Panc1 (cell line): ENCODE measurements at regions not wholly inside any gene's neighbourhood (a gene's known extent, or its start where the extent isn't known, plus 50 kb on each side); places are given as distances from the start of the nearest gene placed in this dataset.

ENCODE experiments used
- ATAC-seq: fragments of 200-7000 bp; cut with Tn5 transposase; 2 replicates; pipeline ENCODE4 v1.9.1; 2020; ENCODE audit warnings: mild to moderate bottlenecking, moderate library complexity
- BruUV-seq: library from RNA; stranded (reverse); fragments of 400-500 nt; replicated peaks from 2 replicates; lab custom pipeline; 2021; lab: Mats Ljungman, UMichigan
- CTCF ChIA-PET: fragments of 300-600 bp; sonication (Branson Sonifier 250); formaldehyde crosslinking; loops from one replicate; lab custom pipeline; 2022; ENCODE audit warnings: antibody characterized with exemption; lab: Charles Lee
- POLR2A ChIA-PET: fragments of 300-600 bp; sonication (Branson Sonifier 250); formaldehyde crosslinking; loops from one replicate; lab custom pipeline; 2022; ENCODE audit warnings: antibody characterized with exemption; lab: Charles Lee
- DNase-seq: peaks from one replicate; pipeline ENCODE4 v3.0.0-alpha.2; 2010; ENCODE audit warnings: low read depth, low spot score
- H3K27ac ChIP-seq: 2 replicates; pipeline ENCODE4 v1.5.1; 2011; ENCODE audit warnings: mild to moderate bottlenecking, low read length, inconsistent platforms
- H3K27me3 ChIP-seq: fragments of 200-500 bp; sonication (Bioruptor generic); 2 replicates; pipeline ENCODE4 v1.6.0; 2014; ENCODE audit warnings: low read length, inconsistent platforms; ENCODE audit not compliant: control insufficient read depth, insufficient read depth
- H3K36me3 ChIP-seq: fragments of 200-500 bp; sonication (Bioruptor generic); 2 replicates; pipeline ENCODE4 v1.5.1; 2014; ENCODE audit warnings: inconsistent platforms, mild to moderate bottlenecking, low read length, moderate library complexity; ENCODE audit not compliant: control insufficient read depth, insufficient read depth
- H3K4me1 ChIP-seq: 2 replicates; pipeline ENCODE4 v1.5.1; 2011; ENCODE audit warnings: inconsistent platforms, mild to moderate bottlenecking, low read length, moderate library complexity; ENCODE audit not compliant: control insufficient read depth, insufficient read depth
- H3K4me3 ChIP-seq, 2 experiments: 2 replicates each; pipeline ENCODE4 v1.5.1; 2011 to 2012; ENCODE audit warnings: low read depth in 2 of 2, low read length in 2 of 2, mild to moderate bottlenecking in 2 of 2, inconsistent platforms in 1 of 2, moderate library complexity in 1 of 2
- H3K9me3 ChIP-seq: fragments of 200-500 bp; sonication (Bioruptor generic); 2 replicates; pipeline ENCODE4 v1.5.1; 2014; ENCODE audit warnings: low read depth, mild to moderate bottlenecking, inconsistent platforms, low read length, moderate library complexity; ENCODE audit not compliant: control insufficient read depth, insufficient read depth
- CTCF ChIP-seq: fragments of 450-650 bp; IDR thresholded peaks from 2 replicates; pipeline ENCODE4 v1.5.1; 2017; ENCODE audit warnings: mild to moderate bottlenecking
- POLR2AphosphoS5 ChIP-seq: IDR thresholded peaks from 2 replicates; pipeline ENCODE4 v1.6.1; 2012; ENCODE audit warnings: mild to moderate bottlenecking, low read depth, low read length, moderate library complexity
- SIN3A ChIP-seq: IDR thresholded peaks from 2 replicates; pipeline ENCODE4 v1.6.1; 2012; ENCODE audit warnings: low read depth, mild to moderate bottlenecking, low read length, moderate library complexity, borderline replicate concordance; ENCODE audit not compliant: insufficient read depth
- TCF7L2 ChIP-seq: IDR thresholded peaks from 2 replicates; pipeline ENCODE4 v1.6.1; 2011; ENCODE audit warnings: mild to moderate bottlenecking, low read depth, low read length, inconsistent platforms
- in situ Hi-C: cut with HindIII; loops from 2 replicates; pipeline ENCODE4 v1.10.0; 2016; ENCODE audit warnings: low sequenced_read_pairs, low pct_unique_long_range_greater_than_20kb
- intact Hi-C: fragments of 100-400 bp; cut with micrococcal nuclease; formaldehyde crosslinking; loops from one replicate; pipeline ENCODE4 v1.10.0; 2022; ENCODE audit not compliant: unreplicated experiment
- TF ChIP-seq, protein P1 (sequence below), 2 experiments: IDR thresholded peaks; 2 replicates each; pipeline ENCODE4 v1.6.1; 2011 to 2012; ENCODE audit warnings: low read depth in 2 of 2, control low read depth in 1 of 2, low read length in 1 of 2, mild to moderate bottlenecking in 1 of 2, moderate library complexity in 1 of 2; ENCODE audit not compliant: insufficient read depth in 1 of 2

- Histone ChIP-seq H3K36me3 (no peaks in the 10 kb centered on the region), H3K9me3 (no peaks in the 10 kb centered on the region), H3K4me3 (no peak overlapping the region), H3K27ac (no peak overlapping the region), H3K4me1 (no peaks in the 10 kb centered on the region), H3K27me3 (no peaks in the 10 kb centered on the region)
- no peak for ATAC-seq
- no peak for DNase-seq
- TF ChIP-seq, protein P1, sequence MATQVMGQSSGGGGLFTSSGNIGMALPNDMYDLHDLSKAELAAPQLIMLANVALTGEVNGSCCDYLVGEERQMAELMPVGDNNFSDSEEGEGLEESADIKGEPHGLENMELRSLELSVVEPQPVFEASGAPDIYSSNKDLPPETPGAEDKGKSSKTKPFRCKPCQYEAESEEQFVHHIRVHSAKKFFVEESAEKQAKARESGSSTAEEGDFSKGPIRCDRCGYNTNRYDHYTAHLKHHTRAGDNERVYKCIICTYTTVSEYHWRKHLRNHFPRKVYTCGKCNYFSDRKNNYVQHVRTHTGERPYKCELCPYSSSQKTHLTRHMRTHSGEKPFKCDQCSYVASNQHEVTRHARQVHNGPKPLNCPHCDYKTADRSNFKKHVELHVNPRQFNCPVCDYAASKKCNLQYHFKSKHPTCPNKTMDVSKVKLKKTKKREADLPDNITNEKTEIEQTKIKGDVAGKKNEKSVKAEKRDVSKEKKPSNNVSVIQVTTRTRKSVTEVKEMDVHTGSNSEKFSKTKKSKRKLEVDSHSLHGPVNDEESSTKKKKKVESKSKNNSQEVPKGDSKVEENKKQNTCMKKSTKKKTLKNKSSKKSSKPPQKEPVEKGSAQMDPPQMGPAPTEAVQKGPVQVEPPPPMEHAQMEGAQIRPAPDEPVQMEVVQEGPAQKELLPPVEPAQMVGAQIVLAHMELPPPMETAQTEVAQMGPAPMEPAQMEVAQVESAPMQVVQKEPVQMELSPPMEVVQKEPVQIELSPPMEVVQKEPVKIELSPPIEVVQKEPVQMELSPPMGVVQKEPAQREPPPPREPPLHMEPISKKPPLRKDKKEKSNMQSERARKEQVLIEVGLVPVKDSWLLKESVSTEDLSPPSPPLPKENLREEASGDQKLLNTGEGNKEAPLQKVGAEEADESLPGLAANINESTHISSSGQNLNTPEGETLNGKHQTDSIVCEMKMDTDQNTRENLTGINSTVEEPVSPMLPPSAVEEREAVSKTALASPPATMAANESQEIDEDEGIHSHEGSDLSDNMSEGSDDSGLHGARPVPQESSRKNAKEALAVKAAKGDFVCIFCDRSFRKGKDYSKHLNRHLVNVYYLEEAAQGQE (IDR thresholded peaks at IDR 0.05; ENCODE audit: insufficient read depth in 1 of 2, low read depth in 2 of 2, low read length in 1 of 2) = no peak
- TF ChIP-seq TCF7L2 (no peak), SIN3A (no peak), CTCF (no peak), POLR2AphosphoS5 (no peak)
- intact Hi-C loops (no loop called here), in situ Hi-C loops (no loop called here)
- BruUV-seq = no TSS peak
- ChIA-PET POLR2A (no interaction called here), CTCF (no interaction called here)
Observed at GRCh38 chr6:134849920-134850447, 99.9 kb downstream of the ALDH8A1 start.

DNA sequence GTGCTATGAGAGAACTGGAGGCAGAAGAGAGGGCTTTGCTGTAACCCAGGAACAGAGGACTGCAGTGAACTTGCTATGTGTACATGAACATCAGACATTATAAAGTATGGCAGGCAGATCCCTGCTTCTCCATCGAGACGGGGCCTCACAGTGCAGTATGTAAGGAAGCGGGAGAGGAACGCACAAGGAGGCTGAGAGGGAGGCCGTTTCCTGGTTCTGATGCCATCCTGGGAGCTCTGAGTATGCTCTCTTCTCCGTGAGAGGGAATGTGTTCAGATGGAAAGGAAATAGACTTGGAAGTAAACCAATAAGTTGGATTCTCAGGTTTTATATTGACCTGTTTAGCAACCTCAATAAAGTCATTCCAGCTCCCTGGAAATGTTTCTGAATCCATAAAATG lies 101.8 kb downstream of the ALDH8A1 start:
- TF ChIP-seq TCF7L2 = no peak
- TF ChIP-seq SIN3A = no peak
- TF ChIP-seq POLR2AphosphoS5 = no peak
- TF ChIP-seq, protein P1 (IDR thresholded peaks at IDR 0.05; ENCODE audit: insufficient read depth in 1 of 2, low read depth in 2 of 2, low read length in 1 of 2) = no peak
- no peak for TF ChIP-seq CTCF
- in situ Hi-C loops (no loop called here), intact Hi-C loops (no loop called here)
- no TSS peak for BruUV-seq
- H3K4me1 ChIP-seq = no peaks in the 10 kb centered on the region
- DNase-seq (no peak), ATAC-seq (no peak)
- ChIA-PET POLR2A (no interaction called here), CTCF (no interaction called here)
- no peak overlapping the region for H3K4me3 ChIP-seq
- no peaks in the 10 kb centered on the region for H3K9me3 ChIP-seq
- no peaks in the 10 kb centered on the region for H3K27me3 ChIP-seq
- H3K27ac ChIP-seq = no peak overlapping the region
- H3K36me3 ChIP-seq = no peaks in the 10 kb centered on the region
